Occipital lobe (tissue), 1 donor: ENCODE measurements at regions not wholly inside any gene's neighbourhood (a gene's known extent, or its start where the extent isn't known, plus 50 kb on each side); places are given as distances from the start of the nearest gene placed in this dataset.
A peak's percentile ranks its signal among the peaks of the same experiment; 100 is the strongest.

Experiments
- DNase-seq: peaks from one replicate; lab custom pipeline; 2025; lab: John Stamatoyannopoulos, UW

DNA sequence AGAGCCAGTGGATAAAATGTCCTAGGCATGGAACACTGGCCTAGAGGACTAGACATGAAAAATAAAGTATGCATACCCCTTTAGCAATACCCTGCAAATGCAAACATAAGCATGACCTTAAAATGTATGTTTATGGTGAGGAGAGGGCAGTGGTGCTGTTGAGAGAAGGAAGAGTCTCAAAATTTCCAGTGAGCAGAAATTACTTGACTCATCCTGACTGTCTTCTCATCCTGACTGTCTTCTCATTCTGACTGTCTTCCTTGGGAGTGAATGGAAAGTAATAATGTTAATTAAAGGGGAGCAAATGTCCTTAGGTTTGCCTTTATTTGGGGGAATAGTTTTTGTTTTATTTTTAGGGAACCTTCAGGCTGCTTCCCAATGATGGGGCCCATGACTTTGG is 121.5 kb upstream of the GALNT15 start:
- no peak for DNase-seq

DNA sequence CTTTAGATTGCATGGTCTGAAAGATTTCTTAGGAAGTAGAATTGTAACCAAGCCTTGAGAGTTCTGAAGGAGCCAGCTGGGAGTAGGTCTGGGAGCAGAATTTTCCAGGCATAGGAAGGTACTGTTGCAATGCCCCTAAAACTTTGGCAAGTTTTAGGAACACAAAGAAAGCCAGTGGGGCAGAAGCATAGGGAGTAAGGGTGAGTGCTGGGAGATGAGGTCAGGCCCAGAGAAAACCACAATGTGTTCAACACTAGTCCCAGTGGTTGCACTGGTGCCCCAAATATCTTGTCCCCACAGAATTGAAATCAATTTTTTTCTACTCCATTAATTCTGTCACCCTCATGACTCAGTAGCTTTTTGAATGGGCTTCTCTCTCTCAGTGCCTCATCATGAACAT is 120.7 kb upstream of the GALNT15 start:
- no peak for DNase-seq

DNA sequence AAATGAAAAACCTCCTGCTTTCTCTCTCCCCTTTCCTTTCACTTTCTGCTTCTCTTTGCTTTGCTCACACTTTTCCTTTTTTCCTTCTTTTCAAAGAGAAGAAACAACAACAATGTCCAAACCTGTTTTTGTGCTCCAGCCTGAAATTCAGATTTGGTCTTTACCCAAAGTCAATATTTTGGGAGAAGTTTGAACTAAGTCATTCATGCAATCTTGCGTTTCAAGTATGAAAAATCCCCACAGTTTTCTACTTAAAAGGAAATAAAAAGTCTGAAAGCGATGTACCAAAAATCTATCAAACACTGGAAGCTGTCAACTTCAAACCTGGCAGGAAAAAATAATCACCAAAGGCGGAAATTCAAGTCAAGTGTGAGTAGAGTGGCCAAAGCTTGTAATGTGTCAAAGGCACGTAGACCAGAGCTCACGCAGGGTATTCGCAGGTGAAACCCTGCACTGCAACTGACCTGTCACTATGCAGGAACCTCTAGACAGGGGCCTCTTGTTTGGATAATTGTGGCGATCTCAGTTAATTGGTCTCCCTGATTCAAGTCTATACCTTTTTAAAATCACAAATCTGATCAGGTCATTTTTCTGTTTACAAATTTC is 118.8 kb upstream of the GALNT15 start:
- DNase-seq: no peak

DNA sequence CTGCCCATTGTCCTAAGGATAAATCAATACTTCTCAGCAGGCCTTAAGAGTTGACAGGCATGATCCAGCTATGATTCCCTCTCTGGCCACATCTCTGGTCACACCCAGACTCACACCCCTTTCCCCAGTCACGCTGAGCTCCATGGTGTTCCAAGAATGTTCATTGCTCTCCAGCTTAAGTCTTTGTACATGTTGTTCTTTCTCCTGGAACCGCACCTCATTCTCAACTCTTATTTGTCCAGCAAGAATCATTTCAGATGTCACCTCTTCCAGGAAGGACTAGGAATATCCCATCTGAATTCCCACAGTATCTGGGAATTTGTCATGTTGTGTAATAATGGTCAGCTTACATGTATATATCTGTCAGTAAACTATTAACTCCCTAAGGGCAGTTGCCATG is 118.3 kb upstream of the GALNT15 start:
- no peak for DNase-seq

DNA sequence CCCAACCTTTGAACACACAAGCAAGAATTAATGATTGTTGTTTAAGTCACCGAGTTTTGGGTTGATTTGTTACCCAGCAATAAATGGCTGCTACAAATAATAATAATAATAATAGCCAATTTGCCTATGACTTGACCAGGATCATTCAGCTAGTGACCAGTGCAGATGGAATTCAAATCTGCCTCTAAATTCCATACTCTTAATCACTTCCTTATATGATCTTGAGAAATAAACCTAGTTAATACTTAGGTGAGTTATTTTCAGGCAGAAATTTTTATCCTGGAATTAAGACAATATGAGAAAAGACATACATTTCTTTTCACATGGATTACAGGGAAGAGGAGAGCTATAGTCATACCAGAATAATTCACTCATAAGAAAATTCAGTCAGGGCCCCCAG is 116.0 kb upstream of the GALNT15 start:
- DNase-seq: no peak

DNA sequence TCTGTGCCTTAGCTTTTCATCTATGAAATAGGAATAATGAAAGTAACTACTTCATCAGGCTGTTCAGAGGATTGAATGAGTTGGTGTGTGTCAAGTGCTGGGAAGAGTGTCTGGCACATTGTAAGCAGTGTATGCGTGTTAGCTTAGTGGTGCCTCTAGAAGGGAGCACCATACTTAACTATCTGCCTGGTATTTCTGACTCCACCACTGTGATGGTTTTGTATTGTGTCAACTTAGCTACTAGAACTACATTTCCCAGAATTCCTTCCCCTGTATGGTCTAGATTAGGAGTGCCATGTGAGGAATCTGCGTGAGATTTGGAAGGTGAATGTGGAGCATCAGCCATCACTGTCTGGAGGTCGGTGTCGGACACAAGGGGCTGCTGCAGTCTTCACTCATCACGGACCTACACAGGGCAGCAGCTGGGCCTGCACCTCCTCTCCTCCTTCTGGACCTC is 115.4 kb upstream of the GALNT15 start:
- DNase-seq: no peak

DNA sequence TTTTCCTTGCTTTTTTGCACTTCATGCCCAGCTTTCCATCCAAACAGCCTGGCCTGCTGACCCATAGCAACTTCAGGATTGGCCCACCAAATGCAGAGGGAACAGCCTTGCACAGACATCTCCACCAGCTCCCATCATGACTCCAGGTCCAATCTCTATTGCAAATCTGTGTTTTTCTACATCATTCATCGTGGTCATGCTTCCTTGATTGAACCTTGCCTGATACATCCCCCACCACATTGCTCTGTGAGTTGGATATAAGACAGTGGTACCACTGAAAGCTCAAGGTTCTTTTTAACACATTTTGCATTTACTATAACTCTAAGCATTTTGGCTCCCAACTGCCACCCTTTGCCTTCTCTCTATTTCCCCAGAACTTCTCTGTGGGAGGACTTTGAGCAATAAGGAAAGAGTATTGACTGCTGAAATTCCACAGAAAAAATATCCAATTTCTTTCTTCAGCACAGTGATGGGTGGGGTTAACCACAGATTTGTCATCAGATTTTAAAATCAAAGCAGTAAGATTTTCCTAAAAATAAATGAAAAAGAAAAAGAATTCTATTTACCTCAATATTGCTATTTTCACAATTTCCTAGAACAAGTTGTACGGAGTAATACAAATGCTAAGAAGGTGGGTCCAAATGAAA is 114.6 kb upstream of the GALNT15 start:
- DNase-seq: no peak

DNA sequence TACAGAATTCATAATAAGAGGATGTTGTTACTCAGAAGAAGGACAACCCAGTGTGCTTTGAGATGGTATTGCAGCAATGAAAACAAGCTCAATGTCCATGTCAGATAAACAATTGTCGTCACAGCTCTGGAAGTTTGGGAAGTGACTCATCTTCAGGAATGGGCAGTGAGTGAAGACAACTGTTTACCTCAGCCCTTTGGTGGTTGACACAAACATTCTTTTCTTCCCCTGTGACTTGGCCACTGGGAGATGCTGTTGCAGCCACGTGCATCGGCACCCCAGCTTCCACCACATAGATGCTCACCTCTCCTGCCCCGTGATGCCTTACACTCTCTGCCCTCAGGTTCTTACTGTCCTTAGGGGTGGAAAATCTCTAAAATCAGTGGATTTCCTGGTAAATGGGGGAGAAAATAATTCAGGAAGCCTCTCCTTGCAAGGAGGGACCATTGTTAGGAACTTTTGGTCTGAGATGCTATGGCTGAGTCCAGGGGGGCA is 114.1 kb upstream of the GALNT15 start:
- DNase-seq: peak; percentile 17

DNA sequence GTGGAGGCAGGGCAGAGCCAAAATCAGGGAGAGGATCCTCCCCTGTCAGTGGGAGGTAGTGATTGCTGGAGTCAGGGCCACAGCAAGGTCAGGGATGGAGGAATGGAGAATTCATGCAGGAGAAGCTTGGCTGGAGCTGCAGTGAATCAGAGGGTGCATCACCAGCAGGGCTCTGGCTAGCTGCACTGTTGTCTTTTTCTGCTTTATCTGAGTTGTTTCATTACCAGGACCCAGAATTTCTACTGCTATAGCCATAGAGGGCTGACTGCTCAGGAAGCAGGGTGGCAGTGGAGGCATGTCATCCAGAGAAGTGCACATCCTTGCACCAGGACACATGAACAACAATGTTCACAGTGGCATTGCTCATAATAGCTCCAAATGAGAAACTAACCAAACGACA is 113.5 kb upstream of the GALNT15 start:
- DNase-seq: peak; percentile 11

DNA sequence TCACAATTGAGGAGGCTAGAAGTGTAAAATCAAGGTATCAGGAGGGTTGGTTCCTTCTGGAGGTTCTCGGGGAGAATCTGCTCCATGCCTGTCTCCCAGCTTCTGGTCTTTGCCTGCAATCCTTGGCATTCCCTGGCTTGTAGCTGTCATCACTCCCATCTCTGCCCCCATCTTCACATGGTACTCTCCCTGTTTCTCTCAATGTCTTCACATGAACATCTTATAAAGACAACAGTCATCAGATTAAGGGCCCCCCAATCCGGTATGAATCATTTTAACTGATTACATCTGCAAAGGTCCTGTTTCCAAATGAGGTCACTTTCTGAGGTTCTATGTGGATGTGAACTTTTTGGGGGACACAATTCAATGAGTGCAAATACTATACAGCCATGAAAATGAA is 113.0 kb upstream of the GALNT15 start:
- DNase-seq: no peak

DNA sequence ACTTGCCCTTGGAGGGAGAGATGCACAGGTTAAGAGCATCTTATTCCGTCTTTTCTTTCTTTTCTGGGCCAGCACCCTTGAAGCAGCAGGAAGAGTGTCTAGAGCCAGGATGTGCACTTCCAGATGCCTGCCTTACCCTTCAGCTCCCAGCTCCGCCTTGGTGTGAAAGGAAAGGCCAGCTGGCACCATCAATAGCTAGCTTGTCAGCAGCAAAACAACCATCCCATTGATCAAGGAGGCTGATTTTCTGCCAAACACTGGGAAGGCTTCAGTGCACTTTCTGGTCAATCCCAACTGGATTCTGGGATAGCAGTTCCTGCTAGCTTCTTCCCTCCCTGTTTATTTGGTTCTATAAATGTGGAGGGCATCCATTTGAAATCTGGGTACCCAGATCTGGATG is 110.9 kb upstream of the GALNT15 start:
- DNase-seq: peak; percentile 66

DNA sequence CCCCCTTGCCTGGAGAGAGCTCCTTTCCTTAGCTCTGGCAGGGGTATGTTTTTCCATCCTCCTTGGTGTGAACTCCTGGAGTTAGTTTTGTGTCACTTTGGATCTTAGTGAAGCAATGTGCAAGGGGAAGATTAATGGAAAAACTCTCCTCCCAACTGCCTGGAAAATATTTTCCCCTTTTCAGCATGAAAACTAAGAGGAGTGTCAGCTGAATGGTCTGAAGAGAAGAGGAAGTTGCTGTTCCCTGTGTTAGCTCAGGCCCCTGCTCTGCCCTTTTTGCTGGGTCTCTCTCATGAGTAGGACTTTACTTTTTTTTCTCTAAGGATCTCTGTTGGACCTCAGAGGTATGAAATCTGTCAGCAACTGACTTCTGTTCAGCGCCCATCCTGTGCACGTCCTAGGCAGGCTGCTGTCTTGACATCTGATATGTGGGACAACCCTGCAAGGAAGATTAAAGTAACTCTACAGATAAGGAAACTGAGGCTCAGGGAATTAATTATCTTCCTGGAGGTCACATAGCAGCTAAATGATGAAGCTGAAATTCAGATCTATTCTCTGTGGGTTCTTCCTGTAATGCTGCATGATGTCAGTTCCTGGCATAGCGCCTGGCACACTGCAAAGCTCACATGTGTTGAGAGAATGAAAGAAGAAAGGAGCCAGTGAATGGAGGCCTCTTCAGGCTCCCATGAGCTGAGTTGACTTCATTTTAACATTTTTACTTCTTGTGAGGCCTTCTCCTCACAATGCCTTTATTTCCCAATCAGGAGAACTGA is 109.7 kb upstream of the GALNT15 start:
- peak; percentile 50 for DNase-seq

DNA sequence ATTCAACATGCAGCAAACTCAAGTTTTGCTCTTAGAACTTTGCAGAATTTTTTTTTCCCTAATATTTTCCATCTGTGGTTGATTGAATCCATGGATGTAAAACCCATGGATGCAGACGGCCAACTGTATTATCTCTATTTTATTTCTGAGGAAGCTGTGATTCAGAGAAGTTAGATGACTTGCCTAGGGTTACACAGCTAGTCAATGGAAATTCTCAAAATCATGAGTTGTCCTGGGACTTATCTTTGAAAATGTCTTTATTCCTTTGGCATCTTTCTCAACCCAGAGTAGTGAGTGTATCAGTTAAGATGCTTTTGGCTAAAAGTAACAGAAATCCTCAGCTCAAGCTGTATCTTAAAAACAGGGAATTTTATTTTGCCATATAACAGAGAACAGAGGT is 107.9 kb upstream of the GALNT15 start:
- DNase-seq: no peak

DNA sequence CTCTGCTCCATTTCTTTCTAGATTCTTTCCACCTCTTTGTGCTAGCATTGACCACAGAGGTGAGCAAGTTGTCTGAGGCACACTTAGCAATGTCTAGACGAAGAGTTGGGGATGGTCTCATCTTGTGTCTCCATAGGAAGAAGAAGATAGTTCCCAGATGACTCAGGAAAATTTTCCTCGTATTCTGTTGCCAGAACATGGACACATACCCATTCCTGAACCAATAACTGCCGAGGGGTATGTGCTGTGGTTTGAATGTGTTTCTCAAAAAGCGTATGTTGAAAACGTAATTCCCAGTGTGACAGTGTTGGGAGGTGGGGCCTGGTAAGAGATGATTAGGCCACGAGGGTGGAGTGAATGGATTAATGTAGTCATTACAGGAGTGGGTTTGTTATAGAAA is 107.5 kb upstream of the GALNT15 start:
- DNase-seq: no peak

DNA sequence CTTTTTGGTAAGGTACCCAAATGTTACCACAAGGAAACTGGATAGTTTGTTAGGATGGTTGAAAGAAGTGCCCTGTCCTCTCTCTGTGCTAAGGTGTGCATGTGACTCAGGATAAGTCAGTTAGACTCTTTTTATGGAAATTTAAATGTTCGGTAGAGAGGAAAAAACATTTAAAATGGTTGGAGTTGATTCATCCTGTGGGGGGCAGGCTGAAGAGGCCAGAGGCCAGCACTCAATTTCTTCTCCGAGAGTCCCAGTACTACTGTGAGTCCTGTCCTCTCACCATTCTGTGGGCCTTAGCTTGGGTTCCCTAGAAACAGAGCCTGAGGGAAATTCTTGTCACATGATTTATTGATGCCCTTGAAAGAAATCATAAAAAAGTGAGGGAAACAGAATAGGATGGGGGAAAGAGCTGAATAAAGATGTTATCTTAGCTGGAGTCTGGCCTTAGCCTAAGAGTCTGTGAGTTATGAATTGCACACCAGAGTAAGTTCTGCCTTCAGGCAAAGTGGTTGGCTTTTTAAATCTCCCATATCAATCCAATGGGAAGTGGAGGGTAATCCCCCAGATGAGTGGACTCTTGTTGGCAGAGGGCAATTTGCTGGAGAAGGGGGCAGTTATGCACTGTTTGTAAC is 106.5 kb upstream of the GALNT15 start:
- no peak for DNase-seq

DNA sequence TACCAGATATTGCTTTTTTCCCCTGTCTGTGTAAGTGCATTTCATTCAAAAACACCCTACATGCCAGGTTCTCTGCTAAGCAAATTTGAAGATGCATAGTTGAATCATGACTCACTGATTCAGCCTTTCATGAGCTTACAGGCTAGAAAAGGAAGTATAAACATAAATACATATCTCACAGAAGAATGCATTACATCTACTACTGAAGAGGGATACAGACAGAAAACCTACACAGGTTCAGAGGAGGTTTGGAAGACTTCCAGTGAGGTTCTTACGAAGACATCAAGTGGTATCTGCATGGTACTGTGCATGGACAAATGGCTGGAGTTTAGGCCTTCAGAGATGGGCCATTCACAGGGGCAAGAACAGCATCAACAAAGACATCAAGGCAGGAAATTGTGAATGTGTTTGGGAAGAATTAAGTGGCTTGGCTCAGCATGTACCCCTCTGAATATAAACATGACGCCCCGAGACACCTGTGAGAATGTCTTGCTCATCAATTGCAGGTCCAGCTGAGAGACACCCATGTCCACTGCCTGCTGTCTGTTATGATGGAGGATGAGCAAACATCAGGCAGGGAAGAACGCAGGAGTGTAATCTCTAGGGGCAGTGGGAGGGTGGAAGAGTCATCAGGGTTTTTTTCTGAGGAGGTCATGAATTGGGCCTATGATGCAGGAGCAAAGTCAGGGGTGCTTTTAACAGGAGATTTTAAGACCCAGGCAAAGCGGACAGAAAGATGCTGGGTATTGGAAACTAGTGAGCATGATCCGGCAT is 105.1 kb upstream of the GALNT15 start:
- DNase-seq: no peak

DNA sequence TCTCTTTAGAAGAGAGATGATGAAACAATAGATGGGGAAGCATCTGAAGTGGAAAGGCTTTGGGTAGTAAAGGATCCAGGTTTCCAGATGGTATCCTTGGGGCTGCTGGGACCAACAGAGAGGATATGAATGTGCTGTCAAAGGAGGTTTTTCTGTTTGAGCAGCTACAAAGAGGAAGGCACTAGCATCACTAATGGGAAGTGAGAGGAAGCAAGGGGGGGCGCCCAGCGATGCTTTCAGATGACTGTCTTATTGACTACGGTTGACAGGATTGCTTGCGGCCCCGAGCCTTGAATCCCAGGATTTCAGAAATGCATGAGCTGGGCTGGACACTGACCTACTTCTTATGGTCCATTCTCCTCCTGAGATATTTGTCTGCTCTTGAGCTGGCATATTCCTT is 103.8 kb upstream of the GALNT15 start:
- no peak for DNase-seq

DNA sequence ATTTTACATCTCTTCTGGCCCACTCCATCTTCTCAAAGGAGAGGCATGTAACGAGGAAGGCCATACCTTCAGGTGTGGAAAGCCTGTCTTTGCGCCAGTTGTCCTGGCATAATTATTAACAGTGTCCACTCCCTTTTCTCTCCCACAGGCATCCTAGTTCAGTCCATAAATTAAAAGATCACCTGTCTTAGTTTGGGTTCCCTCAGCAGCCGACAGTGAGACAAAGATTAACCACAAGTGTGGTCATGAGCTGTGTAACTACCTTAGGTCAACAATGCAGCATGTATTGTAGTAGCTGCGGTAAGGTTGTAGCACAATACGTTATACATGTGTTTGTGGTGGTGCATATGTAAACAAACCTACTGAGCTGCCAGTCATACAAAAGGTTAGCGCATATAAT is 103.3 kb upstream of the GALNT15 start:
- DNase-seq: no peak

DNA sequence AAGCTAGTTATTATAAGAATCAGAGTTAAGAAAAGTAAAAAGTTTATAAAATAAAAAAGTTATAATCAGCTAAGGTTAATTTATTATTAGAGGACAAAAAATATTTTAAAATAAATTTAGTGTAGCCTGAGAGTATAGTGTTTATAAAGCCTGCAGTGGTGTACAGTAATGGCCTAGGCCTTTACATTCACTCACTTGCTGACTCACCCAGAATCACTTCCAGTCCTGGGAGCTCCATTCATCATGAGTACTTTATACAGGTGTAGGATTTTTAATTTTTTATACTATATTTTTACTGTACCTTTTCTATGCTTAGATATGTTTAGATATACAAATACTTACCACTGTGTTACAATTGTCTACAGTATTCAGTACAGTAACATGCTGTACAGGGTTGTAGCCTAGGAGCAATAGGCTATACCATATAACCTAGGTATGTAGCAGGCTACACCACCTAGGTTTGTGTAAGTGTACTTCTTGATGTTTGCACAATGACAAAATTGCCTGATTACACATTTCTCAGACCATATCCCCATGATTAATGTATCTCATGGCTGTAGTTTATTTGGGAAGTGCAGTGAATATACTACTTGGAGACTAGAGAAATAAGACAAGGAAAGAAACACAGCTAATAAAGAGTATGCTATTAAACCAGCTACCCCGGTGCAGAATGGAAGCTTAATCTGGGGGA is 101.9 kb upstream of the GALNT15 start:
- no peak for DNase-seq

DNA sequence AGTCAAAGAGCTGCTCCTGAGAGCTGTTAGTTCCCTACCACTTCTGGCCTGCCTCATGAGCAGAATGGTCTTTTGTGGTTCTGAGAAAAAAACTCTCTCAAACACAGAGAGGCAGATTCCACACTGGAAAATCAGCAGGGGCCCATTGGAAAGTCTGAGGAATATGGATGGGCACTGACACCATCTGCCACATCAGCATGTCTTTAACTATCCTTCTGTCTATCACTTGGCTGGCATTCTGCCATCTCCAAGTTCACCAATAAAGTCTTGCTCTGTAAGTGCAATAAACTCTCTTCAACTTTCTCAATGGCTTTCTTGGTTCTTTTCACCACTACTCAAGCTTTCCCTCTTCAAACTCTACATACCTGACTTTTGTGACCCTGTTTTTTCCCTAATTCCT is 101.3 kb upstream of the GALNT15 start:
- DNase-seq: no peak
